Liver (tissue), 8 donors: ENCODE measurements at regions not wholly inside any gene's neighbourhood (a gene's known extent, or its start where the extent isn't known, plus 50 kb on each side); places are given as distances from the start of the nearest gene placed in this dataset.

Source experiments
- DNase-seq: peaks from one replicate; pipeline ENCODE4 v3.0.0-alpha.2; 2017; ENCODE audit warnings: low spot score
- H3K27ac ChIP-seq, 2 donors: one replicate each; pipeline ENCODE4 v1.7.0; 2013; ENCODE audit warnings: inconsistent platforms in 2 of 2, low read length in 2 of 2, control low read depth in 1 of 2, low read depth in 1 of 2, mild to moderate bottlenecking in 1 of 2
- H3K27me3 ChIP-seq, 4 donors: one replicate each; pipeline versions ENCODE4 v1.6.1 to v1.7.0; 2013; ENCODE audit warnings: low read length in 3 of 4, inconsistent platforms in 1 of 4, mild to moderate bottlenecking in 1 of 4, moderate library complexity in 1 of 4; ENCODE audit not compliant: control insufficient read depth in 4 of 4, insufficient read depth in 4 of 4
- H3K36me3 ChIP-seq, 4 donors: one replicate each; pipeline versions ENCODE4 v1.6.1 to v1.7.0; 2013; ENCODE audit warnings: low read length in 3 of 4, mild to moderate bottlenecking in 3 of 4, low read depth in 1 of 4, moderate library complexity in 1 of 4; ENCODE audit not compliant: control insufficient read depth in 4 of 4, insufficient read depth in 3 of 4
- H3K4me1 ChIP-seq, 4 donors: one replicate each; pipeline versions ENCODE4 v1.6.1 to v1.7.0; 2013; ENCODE audit warnings: low read length in 3 of 4, mild to moderate bottlenecking in 3 of 4, moderate library complexity in 1 of 4; ENCODE audit not compliant: control insufficient read depth in 4 of 4, insufficient read depth in 4 of 4
- H3K4me3 ChIP-seq, 3 donors: one replicate each; pipeline versions ENCODE4 v1.6.1 to v1.7.0; 2013; ENCODE audit warnings: low read length in 3 of 3, control low read depth in 1 of 3, low read depth in 1 of 3, mild to moderate bottlenecking in 1 of 3
- H3K9ac ChIP-seq, 2 donors: one replicate each; pipeline ENCODE4 v1.7.0; 2013; ENCODE audit warnings: low read length in 2 of 2, mild to moderate bottlenecking in 2 of 2, moderate library complexity in 2 of 2, control low read depth in 1 of 2, low read depth in 1 of 2
- H3K9me3 ChIP-seq, 4 donors: one replicate each; pipeline versions ENCODE4 v1.6.1 to v1.7.0; 2013; ENCODE audit warnings: low read length in 3 of 4; ENCODE audit not compliant: control insufficient read depth in 4 of 4
- ATF3 ChIP-seq: IDR thresholded peaks from 2 replicates; pipeline ENCODE4 v1.6.1; 2016; ENCODE audit warnings: antibody characterized with exemption
- EGR1 ChIP-seq, 2 donors: IDR thresholded peaks; 2 replicates each; pipeline ENCODE4 v1.6.1; 2016 to 2018; ENCODE audit warnings: antibody characterized with exemption in 2 of 2, low read depth in 2 of 2
- FOXA1 ChIP-seq: IDR thresholded peaks from 2 replicates; pipeline ENCODE4 v1.6.1; 2016; ENCODE audit warnings: antibody characterized with exemption
- FOXA2 ChIP-seq: IDR thresholded peaks from 2 replicates; pipeline ENCODE4 v1.6.1; 2016; ENCODE audit warnings: antibody characterized with exemption
- GABPA ChIP-seq, 2 donors: IDR thresholded peaks in 1 of 2; conservative IDR thresholded peaks in 1 of 2; 2 replicates each; pipeline ENCODE4 v1.6.1; 2016; ENCODE audit warnings: antibody characterized with exemption in 2 of 2, mild to moderate bottlenecking in 1 of 2, moderate library complexity in 1 of 2
- HNF4A ChIP-seq, 2 donors: conservative IDR thresholded peaks; 2 replicates each; pipeline ENCODE4 v1.6.1; 2016; ENCODE audit warnings: antibody characterized with exemption in 2 of 2, mild to moderate bottlenecking in 2 of 2
- HNF4G ChIP-seq: IDR thresholded peaks from 2 replicates; pipeline ENCODE4 v1.6.1; 2016; ENCODE audit warnings: antibody characterized with exemption
- JUND ChIP-seq, 2 donors: IDR thresholded peaks; 2 replicates each; pipeline ENCODE4 v1.6.1; 2016; ENCODE audit warnings: antibody characterized with exemption in 2 of 2
- MAX ChIP-seq: IDR thresholded peaks from 2 replicates; pipeline ENCODE4 v1.6.1; 2016; ENCODE audit warnings: antibody characterized with exemption
- NR2F2 ChIP-seq: IDR thresholded peaks from 2 replicates; pipeline ENCODE4 v1.6.1; 2016; ENCODE audit warnings: antibody characterized with exemption
- RAD21 ChIP-seq, 2 donors: IDR thresholded peaks; 2 replicates each; pipeline ENCODE4 v1.6.1; 2016; ENCODE audit warnings: antibody characterized with exemption in 2 of 2, mild to moderate bottlenecking in 2 of 2
- RXRA ChIP-seq, 2 donors: IDR thresholded peaks; 2 replicates each; pipeline ENCODE4 v1.6.1; 2017 to 2018; ENCODE audit warnings: antibody characterized with exemption in 2 of 2, mild to moderate bottlenecking in 1 of 2
- SP1 ChIP-seq: IDR thresholded peaks from 2 replicates; pipeline ENCODE4 v1.6.1; 2018; ENCODE audit warnings: antibody characterized with exemption, mild to moderate bottlenecking
- TAF1 ChIP-seq: conservative IDR thresholded peaks from 2 replicates; pipeline ENCODE4 v1.6.1; 2016; ENCODE audit warnings: antibody characterized with exemption, mild to moderate bottlenecking
- YY1 ChIP-seq: IDR thresholded peaks from 2 replicates; pipeline ENCODE4 v1.6.1; 2016; ENCODE audit warnings: antibody characterized with exemption, mild to moderate bottlenecking
- ZBTB33 ChIP-seq: IDR thresholded peaks from 2 replicates; pipeline ENCODE4 v1.6.1; 2016; ENCODE audit warnings: antibody characterized with exemption
- WGBS: extraction: QIAGEN DNeasy Blood & Tissue Kit; methylation state at CpG from one replicate; pipeline ENCODE4 v1.1.7; 2013; 5-methylcytosine and 5-hydroxymethylcytosine counted together
- TF ChIP-seq, protein P1 (sequence below): fragments of 150-350 bp; IDR thresholded peaks from 2 replicates; pipeline ENCODE4 v1.5.1; 2017; ENCODE audit warnings: improper control_type of control experiment, low read depth, low read length; ENCODE audit not compliant: missing input control
- TF ChIP-seq, protein P2 (sequence below): IDR thresholded peaks from 2 replicates; pipeline ENCODE4 v1.6.1; 2016; ENCODE audit warnings: antibody characterized with exemption, mild to moderate bottlenecking
- donor health status: healthy.
- donor health status: healthy.
- donor health status: healthy.
- donor health status: healthy.
- donor health status: healthy.

DNA sequence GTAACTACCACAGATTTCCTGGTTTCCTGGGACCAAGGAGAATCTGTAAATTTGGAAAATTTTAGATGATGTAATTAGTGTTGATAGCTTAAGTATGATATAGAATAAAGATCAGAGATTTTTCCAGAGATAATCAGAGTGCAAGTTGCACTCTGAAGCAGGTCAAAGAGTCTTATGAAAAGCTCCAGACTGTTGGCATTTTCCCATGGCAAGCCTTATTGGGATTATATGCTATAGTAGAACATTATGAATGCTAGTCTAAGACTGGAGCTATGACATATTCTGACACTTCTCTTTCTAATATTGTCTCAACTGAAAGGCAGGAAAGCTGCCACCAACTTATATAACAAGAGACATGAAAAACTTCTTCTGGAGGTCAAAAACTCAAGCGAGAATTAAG is 1638.3 kb upstream of the LRRTM1 start:
- WGBS: 77% methylated on average over 1 of the region's 1 CpG
- DNase-seq: no peak

DNA sequence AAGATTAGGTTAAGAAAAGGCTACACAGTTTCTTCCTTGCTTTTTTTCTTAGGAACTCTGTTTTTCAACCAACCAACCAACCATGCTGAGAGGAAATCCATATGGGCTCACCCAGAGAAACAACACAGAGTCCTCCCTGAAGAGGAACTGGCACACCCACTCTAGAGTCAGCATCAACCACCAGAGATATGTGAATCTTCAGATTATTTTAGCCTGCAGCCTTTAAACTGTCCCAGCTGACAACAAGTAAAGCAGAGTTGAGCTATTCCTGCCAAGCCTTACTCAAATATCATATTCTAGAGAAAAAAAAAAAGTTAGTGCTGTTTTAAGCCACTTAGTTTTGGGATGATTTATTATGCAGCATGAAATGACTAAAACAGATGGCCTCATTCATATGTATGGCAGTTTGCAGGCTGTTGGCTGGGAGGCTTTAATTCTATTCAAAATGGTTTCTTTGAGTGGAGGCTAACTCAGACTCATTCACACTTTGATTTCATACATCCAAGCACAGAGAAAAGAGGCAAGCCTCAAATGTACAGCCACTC is 1637.7 kb upstream of the LRRTM1 start:
- TF ChIP-seq EGR1 (IDR thresholded peaks at IDR 0.05; ENCODE audit: low read depth in 2 of 2) (no peak), FOXA1 (no peak), GABPA (IDR thresholded peaks at IDR 0.05 in 1 of 2, conservative IDR thresholded peaks at IDR 0.05 in 1 of 2) (no peak), JUND (IDR thresholded peaks at IDR 0.05) (no peak), ATF3 (no peak), HNF4A (conservative IDR thresholded peaks at IDR 0.05) (no peak), TAF1 (no peak), HNF4G (no peak), RAD21 (IDR thresholded peaks at IDR 0.05) (no peak), NR2F2 (no peak), YY1 (no peak), FOXA2 (no peak), MAX (no peak), ZBTB33 (no peak), SP1 (no peak), RXRA (IDR thresholded peaks at IDR 0.05) (no peak)
- TF ChIP-seq, protein P1, sequence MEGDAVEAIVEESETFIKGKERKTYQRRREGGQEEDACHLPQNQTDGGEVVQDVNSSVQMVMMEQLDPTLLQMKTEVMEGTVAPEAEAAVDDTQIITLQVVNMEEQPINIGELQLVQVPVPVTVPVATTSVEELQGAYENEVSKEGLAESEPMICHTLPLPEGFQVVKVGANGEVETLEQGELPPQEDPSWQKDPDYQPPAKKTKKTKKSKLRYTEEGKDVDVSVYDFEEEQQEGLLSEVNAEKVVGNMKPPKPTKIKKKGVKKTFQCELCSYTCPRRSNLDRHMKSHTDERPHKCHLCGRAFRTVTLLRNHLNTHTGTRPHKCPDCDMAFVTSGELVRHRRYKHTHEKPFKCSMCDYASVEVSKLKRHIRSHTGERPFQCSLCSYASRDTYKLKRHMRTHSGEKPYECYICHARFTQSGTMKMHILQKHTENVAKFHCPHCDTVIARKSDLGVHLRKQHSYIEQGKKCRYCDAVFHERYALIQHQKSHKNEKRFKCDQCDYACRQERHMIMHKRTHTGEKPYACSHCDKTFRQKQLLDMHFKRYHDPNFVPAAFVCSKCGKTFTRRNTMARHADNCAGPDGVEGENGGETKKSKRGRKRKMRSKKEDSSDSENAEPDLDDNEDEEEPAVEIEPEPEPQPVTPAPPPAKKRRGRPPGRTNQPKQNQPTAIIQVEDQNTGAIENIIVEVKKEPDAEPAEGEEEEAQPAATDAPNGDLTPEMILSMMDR: no peak
- TF ChIP-seq, protein P2, sequence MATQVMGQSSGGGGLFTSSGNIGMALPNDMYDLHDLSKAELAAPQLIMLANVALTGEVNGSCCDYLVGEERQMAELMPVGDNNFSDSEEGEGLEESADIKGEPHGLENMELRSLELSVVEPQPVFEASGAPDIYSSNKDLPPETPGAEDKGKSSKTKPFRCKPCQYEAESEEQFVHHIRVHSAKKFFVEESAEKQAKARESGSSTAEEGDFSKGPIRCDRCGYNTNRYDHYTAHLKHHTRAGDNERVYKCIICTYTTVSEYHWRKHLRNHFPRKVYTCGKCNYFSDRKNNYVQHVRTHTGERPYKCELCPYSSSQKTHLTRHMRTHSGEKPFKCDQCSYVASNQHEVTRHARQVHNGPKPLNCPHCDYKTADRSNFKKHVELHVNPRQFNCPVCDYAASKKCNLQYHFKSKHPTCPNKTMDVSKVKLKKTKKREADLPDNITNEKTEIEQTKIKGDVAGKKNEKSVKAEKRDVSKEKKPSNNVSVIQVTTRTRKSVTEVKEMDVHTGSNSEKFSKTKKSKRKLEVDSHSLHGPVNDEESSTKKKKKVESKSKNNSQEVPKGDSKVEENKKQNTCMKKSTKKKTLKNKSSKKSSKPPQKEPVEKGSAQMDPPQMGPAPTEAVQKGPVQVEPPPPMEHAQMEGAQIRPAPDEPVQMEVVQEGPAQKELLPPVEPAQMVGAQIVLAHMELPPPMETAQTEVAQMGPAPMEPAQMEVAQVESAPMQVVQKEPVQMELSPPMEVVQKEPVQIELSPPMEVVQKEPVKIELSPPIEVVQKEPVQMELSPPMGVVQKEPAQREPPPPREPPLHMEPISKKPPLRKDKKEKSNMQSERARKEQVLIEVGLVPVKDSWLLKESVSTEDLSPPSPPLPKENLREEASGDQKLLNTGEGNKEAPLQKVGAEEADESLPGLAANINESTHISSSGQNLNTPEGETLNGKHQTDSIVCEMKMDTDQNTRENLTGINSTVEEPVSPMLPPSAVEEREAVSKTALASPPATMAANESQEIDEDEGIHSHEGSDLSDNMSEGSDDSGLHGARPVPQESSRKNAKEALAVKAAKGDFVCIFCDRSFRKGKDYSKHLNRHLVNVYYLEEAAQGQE: no peak
- peaks cover 0 to 2% (median 0%) of the 10 kb centered on the region in 4 donors for H3K27me3 ChIP-seq
- no peak for DNase-seq

More for the DNA sequence above, 1638.3 kb upstream of the LRRTM1 start:
- Histone ChIP-seq H3K9ac (no peak overlapping the region), H3K9me3 (no peaks in the 10 kb centered on the region), H3K27me3 (peaks cover 0 to 2% (median 0%) of the 10 kb centered on the region in 4 donors), H3K4me1 (no peaks in the 10 kb centered on the region), H3K36me3 (no peaks in the 10 kb centered on the region), H3K4me3 (no peak overlapping the region), H3K27ac (no peak overlapping the region)
- TF ChIP-seq RAD21 (IDR thresholded peaks at IDR 0.05): no peak
- TF ChIP-seq FOXA2: no peak
- TF ChIP-seq RXRA (IDR thresholded peaks at IDR 0.05): no peak
- TF ChIP-seq MAX: no peak
- TF ChIP-seq JUND (IDR thresholded peaks at IDR 0.05): no peak
- no peak for TF ChIP-seq TAF1
- TF ChIP-seq HNF4G: no peak
- TF ChIP-seq SP1: no peak
- TF ChIP-seq, protein P1: no peak
- TF ChIP-seq FOXA1: no peak

More for the DNA sequence above, 1637.7 kb upstream of the LRRTM1 start:
- H3K9me3 ChIP-seq: no peaks in the 10 kb centered on the region
- H3K36me3 ChIP-seq: no peaks in the 10 kb centered on the region
- H3K4me3 ChIP-seq: no peak overlapping the region
- H3K27ac ChIP-seq: no peak overlapping the region
- H3K4me1 ChIP-seq: no peaks in the 10 kb centered on the region
- H3K9ac ChIP-seq: no peak overlapping the region
